ENCODE measurements at regions not wholly inside any gene's neighbourhood (a gene's known extent, or its start where the extent isn't known, plus 50 kb on each side); places are given as distances from the start of the nearest gene placed in this dataset.

DNA sequence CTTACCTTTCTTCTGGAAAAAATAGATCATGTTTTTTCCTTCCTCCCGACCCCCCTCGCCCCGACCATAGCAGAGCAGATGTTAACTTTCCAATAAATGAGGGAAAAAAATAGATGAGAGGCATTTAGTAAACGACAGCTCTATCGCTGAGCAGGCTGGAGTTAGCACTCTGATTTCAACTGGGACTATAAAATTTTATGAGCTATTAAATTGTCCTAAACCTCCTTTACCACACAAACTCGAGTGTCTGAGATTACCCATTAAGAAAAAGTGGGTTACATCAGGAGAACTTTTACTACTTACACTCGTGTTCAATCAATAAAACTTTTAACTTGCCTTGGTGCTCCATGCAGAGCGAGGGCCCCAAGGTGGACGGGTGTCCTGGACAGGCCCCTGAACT is 59.8 kb upstream of the RNU6ATAC start:
- FAIRE-seq (no peak), ATAC-seq (no peak), DNase-seq (ENCODE audit: extremely low read depth in 1 of 4, low spot score in 3 of 4) (no peak)
- no peak overlapping the region for H3K4me2 ChIP-seq (ENCODE audit: insufficient read depth, low read length)
- POLR2A ChIA-PET, result no interaction called here
- H3K4me1 ChIP-seq (replicated peaks in 1 of 2; ENCODE audit: control insufficient read depth in 2 of 2, insufficient read depth in 2 of 2, low read length in 2 of 2), result peaks cover 0 to 12% of the 10 kb centered on the region in 2 experiments; a peak in 1 of 5 replicates
- H3K36me3 ChIP-seq (ENCODE audit: control insufficient read depth, insufficient read depth, low read length), result no peaks in the 10 kb centered on the region
- H4K20me1 ChIP-seq (replicated peaks; ENCODE audit: control insufficient read depth, insufficient read depth, low read length), result peaks cover 5% of the 10 kb centered on the region; the same call in 1 of the 2 replicates
- H3K79me2 ChIP-seq (ENCODE audit: control insufficient read depth, insufficient read depth, low read length), result no peaks in the 10 kb centered on the region
- H3K9me3 ChIP-seq (replicated peaks; ENCODE audit: control insufficient read depth, insufficient read depth, low read depth, low read length), result no peaks in the 10 kb centered on the region
- no peak overlapping the region for H3K27ac ChIP-seq (ENCODE audit: extremely low read depth, low read depth, low read length)
- BruUV-seq (replicated peaks), result no TSS peak
- no peak overlapping the region for H3K9ac ChIP-seq (ENCODE audit: insufficient read depth in 1 of 2, low read depth in 2 of 2, low read length in 2 of 2)
- no peak overlapping the region for H2AFZ ChIP-seq (ENCODE audit: low read depth, low read length)
- H3K9me1 ChIP-seq (ENCODE audit: control insufficient read depth, insufficient read depth, low read length), result no peaks in the 10 kb centered on the region
- 1% methylated on average over 9 of the region's 9 CpGs for WGBS (ENCODE audit: insufficient coverage, low coverage, missing lambda C conversion rate)
- peaks cover 44 to 86% of the 10 kb centered on the region in 2 experiments for H3K27me3 ChIP-seq (ENCODE audit: control insufficient read depth in 2 of 2, insufficient read depth in 2 of 2, low read length in 2 of 2)
- intact Hi-C loops (cut with micrococcal nuclease) (no loop called here), in situ Hi-C loops (cut with MboI) (no loop called here)
- CTCF ChIA-PET (ENCODE audit: low intra/inter-chr PET ratio), result no interaction called here
- H3K4me3 ChIP-seq, result no peak overlapping the region
- no peak for TF ChIP-seq TRIM24 (IDR thresholded peaks at IDR 0.05)
- TF ChIP-seq, protein P1, sequence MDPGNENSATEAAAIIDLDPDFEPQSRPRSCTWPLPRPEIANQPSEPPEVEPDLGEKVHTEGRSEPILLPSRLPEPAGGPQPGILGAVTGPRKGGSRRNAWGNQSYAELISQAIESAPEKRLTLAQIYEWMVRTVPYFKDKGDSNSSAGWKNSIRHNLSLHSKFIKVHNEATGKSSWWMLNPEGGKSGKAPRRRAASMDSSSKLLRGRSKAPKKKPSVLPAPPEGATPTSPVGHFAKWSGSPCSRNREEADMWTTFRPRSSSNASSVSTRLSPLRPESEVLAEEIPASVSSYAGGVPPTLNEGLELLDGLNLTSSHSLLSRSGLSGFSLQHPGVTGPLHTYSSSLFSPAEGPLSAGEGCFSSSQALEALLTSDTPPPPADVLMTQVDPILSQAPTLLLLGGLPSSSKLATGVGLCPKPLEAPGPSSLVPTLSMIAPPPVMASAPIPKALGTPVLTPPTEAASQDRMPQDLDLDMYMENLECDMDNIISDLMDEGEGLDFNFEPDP (CRISPR knock-in tag; IDR thresholded peaks at IDR 0.05), result no peak
- TF ChIP-seq, protein P2, sequence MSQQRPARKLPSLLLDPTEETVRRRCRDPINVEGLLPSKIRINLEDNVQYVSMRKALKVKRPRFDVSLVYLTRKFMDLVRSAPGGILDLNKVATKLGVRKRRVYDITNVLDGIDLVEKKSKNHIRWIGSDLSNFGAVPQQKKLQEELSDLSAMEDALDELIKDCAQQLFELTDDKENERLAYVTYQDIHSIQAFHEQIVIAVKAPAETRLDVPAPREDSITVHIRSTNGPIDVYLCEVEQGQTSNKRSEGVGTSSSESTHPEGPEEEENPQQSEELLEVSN (IDR thresholded peaks at IDR 0.05; ENCODE audit: borderline replicate concordance in 1 of 2, extremely low read depth in 1 of 2, insufficient read depth in 1 of 2, insufficient read length in 1 of 2, low read depth in 1 of 2, low read length in 1 of 2, poor library complexity in 1 of 2, severe bottlenecking in 1 of 2), result no peak
- TF ChIP-seq ZNF407 (IDR thresholded peaks at IDR 0.05; ENCODE audit: low read depth), result no peak
- no peak for TF ChIP-seq MCM3 (IDR thresholded peaks at IDR 0.05)
- TF ChIP-seq E2F3 (CRISPR knock-in tag; IDR thresholded peaks at IDR 0.05), result no peak
- no peak for TF ChIP-seq GATAD2B (IDR thresholded peaks at IDR 0.05; ENCODE audit: borderline replicate concordance)
- no peak for TF ChIP-seq SMAD4 (CRISPR knock-in tag; conservative IDR thresholded peaks at IDR 0.05)
- TF ChIP-seq NKRF (IDR thresholded peaks at IDR 0.05; ENCODE audit: borderline replicate concordance), result no peak
- no peak for TF ChIP-seq ZBTB1 (CRISPR knock-in tag; IDR thresholded peaks at IDR 0.05; ENCODE audit: borderline replicate concordance, low read depth)
- no peak for TF ChIP-seq MCM5 (IDR thresholded peaks at IDR 0.05; ENCODE audit: low read depth)
